ENCODE measurements at regions not wholly inside any gene's neighbourhood (a gene's known extent, or its start where the extent isn't known, plus 50 kb on each side); places are given as distances from the start of the nearest gene placed in this dataset.

DNA sequence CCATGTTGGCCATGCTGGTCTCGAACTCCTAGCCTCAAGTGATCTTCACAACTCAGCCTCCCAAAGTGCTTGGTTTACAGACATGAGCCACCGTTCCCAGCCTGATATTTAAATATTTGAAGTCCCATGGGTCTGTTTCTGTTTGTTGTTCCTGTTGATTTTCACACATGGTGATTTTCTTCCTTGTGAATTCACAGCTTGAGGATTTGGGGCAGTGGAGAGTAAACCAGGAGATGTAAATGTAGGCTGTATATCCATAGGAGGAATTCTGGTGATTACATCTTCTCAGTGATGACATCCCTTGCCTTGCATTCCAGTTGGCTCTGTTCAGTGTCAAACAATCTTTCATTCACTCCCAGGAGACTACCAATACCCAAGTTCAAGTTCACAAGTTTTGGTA lies 471.9 kb downstream of the KCTD12 start:
- intact Hi-C loops (cut with DNase I) = no loop called here
- no peaks in the 10 kb centered on the region for H3K9me3 ChIP-seq
- H3K4me1 ChIP-seq = no peaks in the 10 kb centered on the region
- no peak overlapping the region for H3K4me3 ChIP-seq
- H3K27me3 ChIP-seq = no peaks in the 10 kb centered on the region
- no peak for TF ChIP-seq POLR2A (IDR thresholded peaks at IDR 0.05)
- TF ChIP-seq, protein P1, sequence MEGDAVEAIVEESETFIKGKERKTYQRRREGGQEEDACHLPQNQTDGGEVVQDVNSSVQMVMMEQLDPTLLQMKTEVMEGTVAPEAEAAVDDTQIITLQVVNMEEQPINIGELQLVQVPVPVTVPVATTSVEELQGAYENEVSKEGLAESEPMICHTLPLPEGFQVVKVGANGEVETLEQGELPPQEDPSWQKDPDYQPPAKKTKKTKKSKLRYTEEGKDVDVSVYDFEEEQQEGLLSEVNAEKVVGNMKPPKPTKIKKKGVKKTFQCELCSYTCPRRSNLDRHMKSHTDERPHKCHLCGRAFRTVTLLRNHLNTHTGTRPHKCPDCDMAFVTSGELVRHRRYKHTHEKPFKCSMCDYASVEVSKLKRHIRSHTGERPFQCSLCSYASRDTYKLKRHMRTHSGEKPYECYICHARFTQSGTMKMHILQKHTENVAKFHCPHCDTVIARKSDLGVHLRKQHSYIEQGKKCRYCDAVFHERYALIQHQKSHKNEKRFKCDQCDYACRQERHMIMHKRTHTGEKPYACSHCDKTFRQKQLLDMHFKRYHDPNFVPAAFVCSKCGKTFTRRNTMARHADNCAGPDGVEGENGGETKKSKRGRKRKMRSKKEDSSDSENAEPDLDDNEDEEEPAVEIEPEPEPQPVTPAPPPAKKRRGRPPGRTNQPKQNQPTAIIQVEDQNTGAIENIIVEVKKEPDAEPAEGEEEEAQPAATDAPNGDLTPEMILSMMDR (IDR thresholded peaks at IDR 0.05) = no peak
- TF ChIP-seq POLR2AphosphoS5 (IDR thresholded peaks at IDR 0.05; ENCODE audit: insufficient read depth in 1 of 2, low read depth in 1 of 2) = no peak
- H3K27ac ChIP-seq = no peak overlapping the region
- H3K36me3 ChIP-seq = no peaks in the 10 kb centered on the region
- no peak for DNase-seq (ENCODE audit: extremely low spot score in 2 of 2)

DNA sequence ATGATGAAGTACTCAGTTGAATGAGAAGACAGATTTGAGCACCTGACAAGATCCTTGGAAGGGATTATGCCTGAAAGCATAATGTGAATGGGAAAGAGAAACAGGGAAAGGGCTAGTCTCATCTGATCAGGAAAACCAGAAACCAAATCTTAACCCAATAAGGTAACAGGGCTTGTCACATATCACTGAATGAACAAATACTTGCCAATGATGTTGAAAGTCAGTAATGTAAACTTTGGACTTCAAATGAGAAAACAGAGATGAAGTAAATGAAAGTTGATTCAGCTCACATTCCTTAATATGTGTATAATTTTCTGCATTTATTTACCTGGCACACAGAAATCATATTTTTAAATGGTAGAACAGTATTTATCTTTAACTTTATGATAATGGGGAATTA lies 480.0 kb downstream of the KCTD12 start:
- H3K4me3 ChIP-seq = no peak overlapping the region
- no peaks in the 10 kb centered on the region for H3K27me3 ChIP-seq
- no peaks in the 10 kb centered on the region for H3K4me1 ChIP-seq
- no peaks in the 10 kb centered on the region for H3K9me3 ChIP-seq
- no peak for DNase-seq (ENCODE audit: extremely low spot score in 2 of 2)
- no peak overlapping the region for H3K27ac ChIP-seq
- intact Hi-C loops (cut with DNase I) = no loop called here
- H3K36me3 ChIP-seq = no peaks in the 10 kb centered on the region
- TF ChIP-seq, protein P1 (IDR thresholded peaks at IDR 0.05) = no peak
- TF ChIP-seq POLR2AphosphoS5 (IDR thresholded peaks at IDR 0.05; ENCODE audit: insufficient read depth in 1 of 2, low read depth in 1 of 2) (no peak), POLR2A (IDR thresholded peaks at IDR 0.05) (no peak)

DNA sequence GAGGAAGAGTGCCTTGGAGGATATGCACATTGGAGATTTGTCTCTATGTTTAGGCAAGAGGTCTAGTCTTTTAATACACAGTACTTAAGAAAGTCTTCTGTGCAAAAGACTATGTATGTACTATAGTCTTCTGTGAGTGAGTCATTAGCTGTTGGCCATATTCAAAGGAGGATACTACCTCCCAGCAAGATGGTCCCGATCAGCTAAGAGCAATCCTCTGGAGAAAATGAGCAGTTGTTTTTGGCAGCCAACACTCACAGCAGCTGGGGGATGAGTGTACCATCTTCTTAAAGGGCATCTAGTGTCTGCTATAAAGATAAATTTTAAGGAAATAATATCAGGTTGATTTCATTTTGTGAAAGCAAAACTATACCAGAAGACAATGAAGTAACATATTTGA lies 487.8 kb downstream of the KCTD12 start:
- Histone ChIP-seq H3K4me3 (no peak overlapping the region), H3K36me3 (no peaks in the 10 kb centered on the region), H3K9me3 (no peaks in the 10 kb centered on the region), H3K4me1 (no peaks in the 10 kb centered on the region), H3K27me3 (no peaks in the 10 kb centered on the region), H3K27ac (no peak overlapping the region)
- TF ChIP-seq POLR2A (IDR thresholded peaks at IDR 0.05) (no peak), POLR2AphosphoS5 (IDR thresholded peaks at IDR 0.05; ENCODE audit: insufficient read depth in 1 of 2, low read depth in 1 of 2) (no peak)
- TF ChIP-seq, protein P1 (IDR thresholded peaks at IDR 0.05) = no peak
- intact Hi-C loops (cut with DNase I) = no loop called here
- DNase-seq (ENCODE audit: extremely low spot score in 2 of 2) = no peak

DNA sequence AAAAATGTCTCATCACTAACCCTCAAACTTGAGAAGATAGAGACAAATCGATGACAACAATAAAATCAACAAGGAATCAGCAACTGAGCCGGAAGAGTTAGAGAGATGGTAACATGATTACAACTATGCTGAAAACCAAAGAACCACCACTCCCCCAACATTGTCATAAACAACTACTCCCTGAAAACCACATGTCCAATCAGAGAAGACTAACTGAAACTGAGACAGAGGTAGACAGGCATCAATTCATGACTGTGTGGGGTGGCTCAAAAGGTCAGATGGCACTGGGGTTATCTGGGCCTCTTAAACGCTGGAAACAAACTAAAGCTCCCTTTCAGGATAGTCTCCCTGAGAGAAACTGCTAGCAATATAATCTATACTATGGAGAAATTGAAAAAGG lies 488.8 kb downstream of the KCTD12 start:
- no peak for DNase-seq (ENCODE audit: extremely low spot score in 2 of 2)
- intact Hi-C loops (cut with DNase I) = no loop called here
- Histone ChIP-seq H3K4me1 (no peaks in the 10 kb centered on the region), H3K4me3 (no peak overlapping the region), H3K36me3 (no peaks in the 10 kb centered on the region), H3K9me3 (no peaks in the 10 kb centered on the region), H3K27ac (no peak overlapping the region), H3K27me3 (no peaks in the 10 kb centered on the region)
- TF ChIP-seq POLR2A (IDR thresholded peaks at IDR 0.05) = no peak

DNA sequence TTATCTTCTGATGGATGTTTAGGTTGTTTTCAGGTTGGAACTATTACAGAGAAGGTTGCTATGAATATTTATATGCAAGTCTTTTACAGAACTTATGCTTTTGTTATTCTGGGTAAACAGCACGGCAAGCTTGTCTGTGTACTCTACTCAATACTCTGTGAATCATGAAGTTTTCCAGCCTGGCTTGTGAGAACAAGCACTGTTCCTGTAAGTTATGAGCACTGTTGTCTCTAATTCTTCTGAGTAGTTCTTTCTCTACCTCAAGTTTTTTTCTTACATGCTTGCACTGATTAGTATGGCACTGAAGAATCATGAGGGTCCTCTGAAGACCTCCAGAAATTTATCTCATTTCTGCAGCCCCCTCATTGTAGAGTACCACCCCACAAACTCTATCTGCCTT lies 496.9 kb downstream of the KCTD12 start:
- H3K9me3 ChIP-seq = no peaks in the 10 kb centered on the region
- H3K27ac ChIP-seq = no peak overlapping the region
- no peaks in the 10 kb centered on the region for H3K36me3 ChIP-seq
- intact Hi-C loops (cut with DNase I) = no loop called here
- no peaks in the 10 kb centered on the region for H3K4me1 ChIP-seq
- no peak overlapping the region for H3K4me3 ChIP-seq
- no peaks in the 10 kb centered on the region for H3K27me3 ChIP-seq
- TF ChIP-seq POLR2A (IDR thresholded peaks at IDR 0.05) (no peak), POLR2AphosphoS5 (IDR thresholded peaks at IDR 0.05; ENCODE audit: insufficient read depth in 1 of 2, low read depth in 1 of 2) (no peak)
- TF ChIP-seq, protein P1 (IDR thresholded peaks at IDR 0.05) = no peak
- DNase-seq (ENCODE audit: extremely low spot score in 2 of 2) = no peak

DNA sequence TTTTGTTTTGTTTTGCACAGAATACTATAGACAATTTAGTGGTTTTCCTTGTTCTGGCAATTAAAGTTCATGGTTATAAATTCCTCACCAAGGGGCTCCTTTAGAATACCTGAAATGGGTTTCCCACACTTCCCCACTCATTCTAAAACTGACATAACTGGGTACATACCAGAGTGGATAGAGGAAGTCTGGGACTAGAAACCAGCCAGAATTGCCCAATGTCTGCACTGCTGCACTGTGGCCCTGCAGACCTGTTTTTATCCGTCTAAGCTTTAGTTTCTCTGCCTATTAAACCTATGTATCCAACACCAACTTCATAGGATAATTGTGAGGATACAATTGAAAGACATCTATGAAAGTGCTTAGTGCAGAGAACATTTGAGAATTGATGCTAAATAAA lies 498.6 kb downstream of the KCTD12 start:
- H3K27me3 ChIP-seq = no peaks in the 10 kb centered on the region
- DNase-seq (ENCODE audit: extremely low spot score in 2 of 2) = no peak
- no peaks in the 10 kb centered on the region for H3K36me3 ChIP-seq
- no peak overlapping the region for H3K27ac ChIP-seq
- no peak for TF ChIP-seq POLR2A (IDR thresholded peaks at IDR 0.05)
- TF ChIP-seq, protein P1 (IDR thresholded peaks at IDR 0.05) = no peak
- TF ChIP-seq POLR2AphosphoS5 (IDR thresholded peaks at IDR 0.05; ENCODE audit: insufficient read depth in 1 of 2, low read depth in 1 of 2) = no peak
- no peak overlapping the region for H3K4me3 ChIP-seq
- no peaks in the 10 kb centered on the region for H3K9me3 ChIP-seq
- intact Hi-C loops (cut with DNase I) = no loop called here
- no peaks in the 10 kb centered on the region for H3K4me1 ChIP-seq
